ENCODE measurements at regions not wholly inside any gene's neighbourhood (a gene's known extent, or its start where the extent isn't known, plus 50 kb on each side); places are given as distances from the start of the nearest gene placed in this dataset.
A peak's percentile ranks its signal among the peaks of the same experiment; 100 is the strongest.
"Not testable (repeated sequence)": the region's sequence is repeated elsewhere in the genome, so short reads cannot be mapped to it uniquely, and the experiment has no call there.

DNA sequence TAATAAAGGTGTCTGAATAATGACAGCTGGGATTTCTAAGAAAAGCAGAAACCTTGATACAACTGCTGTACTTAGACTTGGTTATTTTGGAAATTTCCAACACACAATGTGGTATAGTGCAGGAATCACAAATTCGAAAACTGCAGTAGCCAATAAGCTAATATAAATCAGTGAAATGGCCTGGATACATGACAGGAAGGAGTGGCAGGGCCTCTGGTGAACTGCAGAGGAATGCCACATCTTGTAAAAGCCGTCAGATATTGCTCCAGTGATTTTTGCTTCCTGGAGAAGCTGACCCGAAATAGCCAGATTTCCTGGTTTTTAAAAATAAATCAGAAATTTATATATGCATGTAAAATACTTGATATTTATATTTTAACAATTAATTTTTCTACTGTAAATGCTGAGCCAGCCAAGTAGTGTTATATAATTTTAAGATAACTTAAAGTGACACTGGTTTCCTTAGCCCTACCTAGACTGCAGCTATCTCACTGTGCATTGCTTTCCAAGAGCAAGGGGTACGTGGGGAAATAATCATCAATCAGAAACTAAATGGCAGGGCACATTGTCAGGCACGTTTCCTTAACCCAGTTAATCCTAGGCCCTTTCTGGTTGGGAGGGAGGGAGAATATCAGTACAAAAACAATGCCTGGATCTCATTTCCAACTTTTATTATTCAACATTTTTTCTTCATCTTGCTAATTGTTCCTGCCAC, 182.4 kb downstream of the RASEF start:
- DNase-seq: peak; percentile 16

- DNase-seq: peak; percentile 46
These were observed 180.8 kb downstream of the RASEF start for GRCh38 chr9:82882138-82882537.

DNA sequence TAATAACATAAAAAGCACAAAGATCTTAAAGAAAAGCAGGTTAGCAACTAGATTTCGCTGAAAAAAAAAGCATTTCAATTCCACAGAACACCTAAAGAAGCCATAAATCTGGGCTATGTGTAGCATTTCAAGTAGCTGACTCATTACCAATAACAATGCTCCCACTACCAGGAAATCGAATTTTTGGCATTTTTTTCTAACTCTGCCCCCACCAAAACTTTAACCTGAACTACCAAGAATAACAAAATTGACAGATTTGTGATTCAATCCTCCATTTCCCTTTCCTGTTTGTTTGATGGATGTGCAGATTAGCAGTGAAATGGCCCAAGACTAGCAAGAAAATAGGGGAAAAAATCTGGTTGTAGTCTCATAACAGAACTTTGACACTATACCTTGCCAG, 180.2 kb downstream of the RASEF start:
- peak; percentile 72 for DNase-seq

GRCh38 chr9:82883436-82883835, 179.5 kb downstream of the RASEF start:
- DNase-seq: no peak

GRCh38 chr9:82883974-82884373, 179.0 kb downstream of the RASEF start:
- DNase-seq: not testable (repeated sequence)

GRCh38 chr9:82890401-82890800, 172.5 kb downstream of the RASEF start:
- DNase-seq: no peak

DNA sequence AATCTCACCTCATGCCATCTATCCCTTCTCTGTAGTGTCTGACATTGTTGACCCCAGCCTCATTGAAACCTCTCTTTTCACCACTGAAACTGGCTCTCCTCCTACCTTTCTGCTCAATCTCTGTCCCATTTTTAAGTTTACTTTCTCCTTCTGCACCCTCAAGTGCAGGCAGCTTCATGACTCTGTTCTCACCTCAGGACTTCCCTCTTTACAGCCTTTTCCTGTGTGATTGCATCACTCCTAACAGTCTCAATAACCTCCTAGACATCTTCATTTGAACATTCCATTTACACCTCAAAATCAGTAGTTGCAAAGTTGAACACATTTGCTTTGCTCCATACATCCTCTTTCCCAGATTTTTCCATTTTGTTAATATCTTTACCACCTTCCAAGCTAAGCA, 172.1 kb downstream of the RASEF start:
- DNase-seq: peak; percentile 9

DNA sequence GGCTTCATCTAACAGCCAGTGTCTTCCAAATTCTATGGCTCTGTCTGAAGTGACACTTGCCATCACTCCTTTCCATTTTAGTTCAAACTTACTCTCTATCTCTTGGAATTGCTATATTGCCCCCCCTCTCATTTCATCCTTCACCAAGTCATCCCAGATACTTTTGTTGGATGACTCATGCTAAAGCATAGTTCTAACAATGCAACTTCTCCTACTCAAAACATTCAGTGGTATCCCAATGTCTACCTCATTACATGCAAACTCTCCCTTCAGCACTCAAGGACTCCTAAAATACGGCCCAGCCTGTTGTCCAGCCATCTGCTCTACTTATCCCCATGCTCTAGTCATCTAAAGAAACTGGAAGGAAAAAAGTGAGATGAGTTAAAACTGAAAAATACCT, 171.6 kb downstream of the RASEF start:
- peak; percentile 35 for DNase-seq

- DNase-seq: no peak
These were observed 169.4 kb downstream of the RASEF start for GRCh38 chr9:82893549-82893948.

- no peak for DNase-seq
These were observed 168.4 kb downstream of the RASEF start for GRCh38 chr9:82894548-82894947.

DNA sequence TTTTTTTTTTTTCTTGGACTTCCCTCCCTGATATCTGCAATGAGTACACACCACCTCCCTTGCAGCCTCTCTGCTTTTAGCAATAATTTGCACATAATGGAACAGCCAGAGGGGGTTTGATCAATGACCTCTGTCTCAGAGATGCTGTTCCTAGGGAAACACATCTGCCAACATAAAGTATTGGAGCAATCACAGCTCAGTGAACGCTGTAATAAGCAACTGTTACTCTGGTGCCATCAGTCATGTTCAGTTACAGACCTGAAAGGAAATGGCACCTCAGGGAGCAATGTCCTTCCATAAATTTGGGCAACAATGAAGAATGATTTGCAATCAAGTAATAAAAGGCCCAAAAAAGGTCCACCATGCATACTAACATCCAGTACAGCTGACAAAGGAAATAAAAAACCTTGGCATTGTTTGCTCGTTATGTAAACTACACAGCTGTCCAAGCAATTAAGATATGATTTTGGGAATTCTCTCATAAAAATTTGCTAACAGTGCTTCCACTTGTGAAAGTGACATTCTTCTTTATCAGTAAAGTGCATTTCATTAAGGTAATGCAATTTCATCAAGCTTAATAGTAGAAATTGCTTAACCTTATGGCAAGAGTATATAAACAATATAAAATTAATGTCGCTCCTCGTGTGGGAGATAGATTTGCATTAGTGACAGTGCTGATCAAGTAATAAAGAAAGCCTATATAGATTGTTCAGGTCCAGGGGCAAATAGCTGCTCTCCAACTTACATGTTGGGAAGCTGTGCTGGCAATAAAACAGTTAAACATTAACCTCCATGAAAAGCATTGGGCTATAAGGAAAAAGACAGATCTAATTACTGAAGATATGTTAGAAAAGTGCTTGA, 167.8 kb downstream of the RASEF start:
- DNase-seq: no peak

DNA sequence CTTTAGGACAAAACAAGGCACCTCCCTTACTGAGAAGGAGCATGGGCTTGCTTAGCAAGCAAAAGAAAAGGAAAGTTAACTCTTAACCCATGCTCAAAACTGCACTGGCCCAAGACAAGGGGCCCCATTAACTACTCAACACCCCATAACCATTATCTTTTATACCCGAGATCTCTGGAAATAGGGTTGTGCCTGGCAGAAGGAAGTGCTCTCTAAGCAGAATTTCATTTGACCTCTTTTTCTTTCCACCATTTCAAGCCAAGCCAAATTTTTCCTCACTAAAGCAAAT, 167.2 kb downstream of the RASEF start:
- DNase-seq: no peak

DNA sequence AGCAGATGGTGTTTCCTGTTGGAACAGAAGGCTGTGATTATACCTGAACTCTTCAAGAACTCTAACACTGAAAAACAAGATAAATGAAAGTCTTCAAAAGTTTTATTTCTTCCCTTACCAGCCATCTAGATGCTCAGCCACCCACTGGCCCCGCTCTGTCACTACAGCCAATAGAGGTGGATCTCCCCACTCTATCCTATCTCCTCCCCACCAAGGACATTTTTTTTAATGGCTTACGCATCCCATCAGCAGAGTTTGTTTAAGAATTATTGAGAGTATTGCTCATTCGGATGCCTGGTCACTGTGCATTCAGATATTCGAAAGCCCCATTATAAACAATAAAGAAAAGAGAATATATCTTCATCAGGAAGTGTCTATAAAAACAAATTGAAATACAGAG, 159.4 kb downstream of the RASEF start:
- DNase-seq: no peak

GRCh38 chr9:82911996-82912395, 150.9 kb downstream of the RASEF start:
- no peak for DNase-seq

DNA sequence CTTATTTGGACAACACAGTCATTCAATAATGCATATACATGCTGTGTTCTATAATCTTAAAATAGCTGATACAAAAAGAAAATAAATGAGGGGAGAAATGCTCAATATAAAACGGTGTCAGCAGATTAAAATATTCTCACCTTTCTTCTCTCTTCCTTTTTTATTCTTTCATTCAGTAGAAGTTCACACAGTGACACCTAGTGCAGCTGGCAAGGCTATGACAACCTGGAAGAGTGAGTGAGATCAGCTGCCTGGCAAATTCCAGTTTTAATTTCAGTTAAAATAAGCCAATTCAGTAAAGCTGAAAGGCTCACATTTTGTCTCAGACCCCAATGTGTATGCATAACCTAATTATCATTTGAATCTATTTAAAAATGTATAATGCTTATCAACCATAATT, 150.3 kb downstream of the RASEF start:
- DNase-seq: no peak

DNA sequence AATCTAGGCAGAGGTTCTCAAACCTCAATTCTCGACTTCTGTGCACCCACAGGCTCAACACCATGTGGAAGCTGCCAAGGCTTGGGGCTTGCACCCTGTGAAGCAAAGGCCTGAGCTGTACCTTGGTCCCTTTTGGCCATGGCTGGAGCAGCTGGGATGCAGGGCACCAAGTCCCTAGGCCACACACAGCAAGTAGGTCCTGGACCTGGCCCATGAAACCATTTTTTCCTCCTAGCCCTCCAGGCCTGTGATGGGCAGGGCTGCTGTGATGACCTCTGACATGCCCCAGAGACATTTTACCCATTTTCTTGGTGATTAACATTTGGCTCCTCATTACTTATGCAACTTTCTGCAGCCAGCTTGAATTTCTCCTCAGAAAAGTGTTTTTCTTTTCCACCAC, 146.7 kb downstream of the RASEF start:
- not testable (repeated sequence) for DNase-seq

GRCh38 chr9:82920154-82920553, 142.8 kb downstream of the RASEF start:
- no peak for DNase-seq

DNA sequence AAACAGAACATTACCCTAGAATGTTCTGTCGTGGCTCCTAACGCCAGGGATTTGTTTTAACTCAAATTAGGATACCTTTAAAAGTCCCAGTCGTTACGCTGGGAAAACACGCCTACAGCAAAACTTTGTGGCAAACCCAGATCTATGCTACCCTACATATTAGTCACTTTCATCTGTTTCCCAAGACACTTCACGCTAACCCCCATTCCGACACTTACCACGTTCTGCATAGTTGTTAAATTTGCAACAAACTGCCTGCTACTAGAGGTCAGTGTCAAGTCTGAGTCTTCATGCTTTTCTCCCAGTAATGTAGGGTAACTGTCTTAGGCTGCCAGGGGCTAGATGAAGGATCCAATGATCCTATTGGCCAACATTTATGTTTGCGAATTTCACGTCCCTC, 140.3 kb downstream of the RASEF start:
- no peak for DNase-seq

DNA sequence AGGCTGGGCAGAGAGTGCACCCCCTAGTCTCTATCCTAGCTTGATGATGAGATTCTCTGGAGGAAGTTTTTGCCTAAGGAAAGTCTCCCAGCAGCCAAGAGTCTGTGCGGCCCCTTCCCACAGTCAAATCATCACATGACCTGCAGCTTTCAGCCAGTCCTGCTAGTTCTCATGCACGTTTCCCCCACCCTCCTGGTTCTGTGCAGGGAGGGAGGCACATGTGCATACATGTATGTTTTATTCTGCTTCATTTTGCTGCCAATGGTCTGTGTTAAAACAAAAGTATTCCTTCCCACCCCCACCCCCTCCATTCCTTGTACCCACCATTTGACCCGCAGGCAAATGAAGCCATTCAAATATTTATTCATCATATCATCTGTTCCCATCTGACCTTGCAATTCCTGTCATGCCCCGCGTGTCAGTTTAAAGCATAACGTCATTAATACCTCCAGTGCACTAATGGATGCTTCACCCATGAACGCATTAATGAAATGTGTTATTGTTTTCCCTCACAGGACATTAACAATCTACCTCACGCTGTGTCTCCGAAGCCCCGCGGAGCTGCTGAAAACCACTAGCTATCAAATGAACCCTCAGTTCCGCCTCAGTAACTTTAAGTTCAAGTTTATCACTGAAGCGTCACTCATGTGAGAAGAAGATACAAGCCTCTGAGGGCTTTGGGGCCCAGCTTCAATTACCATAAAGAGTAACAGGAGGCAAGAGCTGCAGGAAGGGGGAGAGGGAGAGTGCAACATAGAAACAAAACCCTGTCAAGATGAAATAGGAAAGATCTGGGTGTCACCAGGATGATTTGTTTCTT, 139.6 kb downstream of the RASEF start:
- DNase-seq: no peak

GRCh38 chr9:82923912-82924605, 138.9 kb downstream of the RASEF start:
- DNase-seq: no peak

All from fibroblast of upper back skin (primary cell).